ENCODE measurements at regions not wholly inside any gene's neighbourhood (a gene's known extent, or its start where the extent isn't known, plus 50 kb on each side); places are given as distances from the start of the nearest gene placed in this dataset.
"Not testable (repeated sequence)": the region's sequence is repeated elsewhere in the genome, so short reads cannot be mapped to it uniquely, and the experiment has no call there.

DNA sequence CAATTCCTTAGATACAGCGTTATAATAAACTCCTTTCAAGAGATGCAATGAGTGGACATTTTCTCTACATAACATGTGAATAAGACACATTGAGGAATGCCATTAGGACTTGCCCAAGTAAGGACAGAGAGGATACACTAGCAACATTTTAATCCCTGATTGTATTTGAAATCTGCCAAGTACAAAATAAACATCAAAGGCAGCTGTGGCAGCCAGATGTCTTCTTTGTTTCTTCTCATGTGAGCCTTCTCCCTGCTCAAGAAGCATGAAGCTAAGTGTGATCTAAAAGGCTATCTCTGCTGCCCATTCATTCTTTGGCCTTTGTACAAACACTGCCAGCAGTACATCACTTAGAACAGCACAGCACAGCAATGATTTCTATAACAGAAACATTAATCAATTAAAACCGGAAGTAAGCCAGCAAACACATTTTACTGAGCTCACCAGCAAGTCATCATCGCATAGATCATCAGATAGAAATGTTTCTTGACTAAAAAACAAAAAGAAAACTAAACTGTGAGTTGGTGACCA lies 364.0 kb downstream of the CNTN6 start:
- no peak for DNase-seq

DNA sequence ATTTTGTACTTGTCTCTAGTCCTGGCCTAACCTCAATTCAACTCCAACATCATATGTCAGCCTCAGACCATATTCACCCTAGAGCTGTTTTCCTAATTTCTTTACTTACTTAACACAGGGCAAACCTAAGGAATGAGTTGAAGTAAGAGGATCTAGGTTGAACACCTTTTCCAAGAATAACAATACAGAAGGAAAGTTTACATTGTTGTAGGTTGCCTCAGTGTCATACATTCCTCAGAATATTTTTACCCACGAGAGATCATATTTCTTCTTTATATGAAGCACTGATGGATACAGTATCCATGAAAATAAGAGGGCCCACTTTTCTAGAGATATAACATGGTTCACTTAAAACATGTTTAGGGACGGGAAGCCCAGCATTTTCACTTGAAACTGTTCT lies 369.5 kb downstream of the CNTN6 start:
- DNase-seq = no peak

DNA sequence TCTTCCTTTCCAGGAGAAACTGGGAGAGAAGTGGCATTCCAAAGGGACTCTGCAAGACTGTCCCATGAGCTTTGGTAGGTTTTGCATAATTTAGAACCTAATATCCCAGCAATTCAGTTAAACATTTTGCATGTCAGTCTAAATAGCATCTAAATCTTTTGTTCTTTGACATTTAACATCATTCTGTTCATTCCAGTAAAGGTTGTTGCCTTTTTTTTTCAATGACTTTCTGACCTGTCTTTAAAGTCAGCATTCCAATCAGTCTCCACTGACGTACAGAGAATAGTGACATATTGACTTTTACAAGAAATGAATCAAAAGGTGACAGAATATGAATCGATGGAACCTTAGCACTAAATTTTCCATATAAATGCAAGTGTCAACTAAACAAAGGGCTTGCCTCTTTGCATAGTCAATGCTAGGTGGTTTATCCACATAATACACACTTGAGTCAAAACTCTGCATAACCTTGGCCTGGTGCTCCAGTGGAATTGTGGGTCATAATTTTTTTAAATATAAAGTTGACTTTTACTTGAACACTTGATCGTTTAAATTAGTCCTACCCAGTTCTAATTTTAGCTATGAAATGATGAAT lies 370.1 kb downstream of the CNTN6 start:
- DNase-seq = no peak

- DNase-seq = not testable (repeated sequence)
These were observed 372.3 kb downstream of the CNTN6 start for GRCh38 chr3:1465091-1465490.

- no peak for DNase-seq
These were observed 375.3 kb downstream of the CNTN6 start for GRCh38 chr3:1468145-1468544.

DNA sequence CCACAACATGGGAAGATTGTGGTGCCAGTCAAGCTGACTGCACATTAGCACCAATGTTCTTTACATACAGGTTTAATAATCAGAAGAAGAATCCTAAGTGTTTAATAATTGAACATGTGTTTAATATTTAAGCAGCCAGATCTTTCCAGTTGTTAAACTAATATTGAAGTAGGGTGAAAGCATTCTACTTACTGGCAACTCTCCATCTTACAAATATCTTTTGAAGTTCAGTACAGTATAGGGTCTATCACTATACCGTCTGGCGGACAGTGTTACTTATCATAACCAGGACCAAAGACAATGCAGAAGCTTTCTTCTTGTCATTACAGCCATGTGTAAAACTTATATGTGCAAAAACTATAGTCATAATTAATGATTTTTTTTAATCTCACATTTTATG lies 376.4 kb downstream of the CNTN6 start:
- no peak for DNase-seq

- no peak for DNase-seq
These were observed 376.9 kb downstream of the CNTN6 start for GRCh38 chr3:1469687-1470086.

DNA sequence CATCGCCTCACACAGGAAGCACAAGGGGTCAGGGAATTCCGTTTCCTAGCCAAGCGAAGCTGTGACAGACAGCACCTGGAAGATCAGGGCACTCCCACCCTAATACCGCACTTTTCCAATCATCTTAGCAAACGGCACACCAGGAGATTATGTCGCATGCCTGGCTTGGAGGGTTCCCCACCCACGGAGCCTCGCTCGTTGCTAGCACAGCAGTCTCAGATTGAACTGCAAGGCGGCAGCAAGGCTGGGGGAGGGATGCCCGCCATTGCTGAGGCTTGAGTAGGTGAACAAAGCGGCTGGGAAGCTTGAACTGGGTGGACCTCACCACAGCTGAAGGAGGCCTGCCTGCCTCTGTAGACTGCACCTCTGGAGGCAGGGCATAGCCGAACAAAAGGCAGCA lies 384.8 kb downstream of the CNTN6 start:
- no peak for DNase-seq

GRCh38 chr3:1495466-1495865 lies 402.6 kb downstream of the CNTN6 start:
- DNase-seq = no peak

DNA sequence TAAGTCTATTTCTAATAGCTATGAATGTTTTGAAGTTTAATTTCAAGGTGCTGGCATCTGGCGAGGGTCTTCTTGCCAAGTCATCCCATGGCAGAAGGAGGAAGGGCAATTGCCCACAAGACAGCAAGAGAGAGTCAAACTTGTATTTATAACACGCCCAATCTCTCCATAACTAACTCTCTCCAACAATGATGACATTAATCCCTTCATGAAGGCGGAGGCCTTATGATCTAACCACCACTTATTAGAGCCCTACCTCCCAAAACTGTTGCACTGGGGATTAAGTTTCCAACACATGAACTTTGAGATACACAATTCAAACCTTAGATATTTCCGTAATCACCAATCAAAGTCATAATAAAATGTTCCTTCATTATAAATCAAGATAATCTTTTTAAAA lies 406.9 kb downstream of the CNTN6 start:
- DNase-seq = no peak

DNA sequence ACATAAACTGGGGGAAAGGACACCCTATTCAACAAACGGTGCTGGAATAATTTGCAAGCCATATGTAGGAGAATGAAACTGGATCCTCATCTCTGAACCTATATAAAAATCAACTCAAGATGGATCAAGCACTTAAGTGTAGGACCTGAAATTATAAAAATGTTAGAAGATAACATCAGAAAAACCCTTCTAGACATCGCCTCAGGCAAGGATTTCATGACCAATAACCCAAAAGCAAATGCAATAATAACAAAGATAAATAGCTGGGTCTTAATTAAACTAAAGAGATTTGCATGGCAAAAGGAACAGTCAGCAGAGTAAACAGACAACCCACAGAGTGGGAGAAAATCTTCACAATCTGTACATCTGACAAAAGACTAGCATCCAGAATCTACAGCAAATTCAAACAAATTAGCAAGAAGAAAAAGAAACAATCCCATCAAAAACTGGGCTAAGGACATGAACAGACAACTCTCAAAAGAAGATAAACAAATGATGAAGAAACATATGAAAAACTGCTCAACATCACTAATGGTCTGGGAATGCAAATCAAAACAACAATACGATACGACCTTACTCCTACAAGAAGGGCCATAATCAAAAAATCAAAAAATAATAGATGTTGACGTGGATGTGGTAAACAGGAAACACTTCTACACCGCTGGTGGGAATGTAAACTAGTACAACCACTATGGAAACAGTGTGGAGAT lies 408.7 kb downstream of the CNTN6 start:
- no peak for DNase-seq

- DNase-seq = no peak
These were observed 413.3 kb downstream of the CNTN6 start for GRCh38 chr3:1506090-1506489.

DNA sequence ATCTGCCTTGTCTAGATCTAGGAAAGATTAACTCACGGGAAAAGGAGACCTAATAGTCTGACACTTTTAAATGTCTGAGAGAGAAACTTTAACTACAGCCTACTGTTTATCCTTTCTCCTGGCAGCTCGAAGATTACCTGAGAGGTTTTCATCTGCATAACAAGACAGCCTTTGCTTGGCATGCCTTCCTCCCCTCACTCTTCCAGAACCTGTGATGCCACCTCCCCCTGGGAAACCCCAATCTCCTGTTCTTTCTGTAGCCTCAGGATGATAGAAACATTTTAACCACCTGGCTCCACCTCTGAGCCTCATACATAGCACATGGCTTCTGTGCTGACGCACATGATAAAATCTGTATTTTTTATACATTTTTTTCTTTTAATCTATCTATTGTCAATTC lies 420.8 kb downstream of the CNTN6 start:
- no peak for DNase-seq

DNA sequence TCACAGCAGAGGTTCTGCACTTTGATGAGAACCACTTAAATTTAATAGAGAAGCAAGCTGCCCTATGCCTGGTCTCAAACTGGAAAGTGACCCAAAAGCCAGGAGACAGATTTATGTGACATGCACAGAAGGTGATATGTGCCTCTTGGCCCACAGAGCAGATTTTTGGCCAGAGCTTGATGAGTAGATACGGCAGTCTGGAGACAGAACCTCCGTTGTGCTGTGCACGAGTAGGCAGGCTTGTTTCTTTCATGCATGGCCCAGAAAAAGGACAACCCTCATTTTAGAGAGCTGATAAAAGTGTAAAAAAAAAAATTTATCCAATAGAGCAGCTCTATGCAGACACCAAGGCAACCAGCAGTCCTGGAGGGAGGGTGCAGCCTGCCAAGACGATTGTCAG lies 423.1 kb downstream of the CNTN6 start:
- DNase-seq = peak in 1 of 56 donors; percentile 2

DNA sequence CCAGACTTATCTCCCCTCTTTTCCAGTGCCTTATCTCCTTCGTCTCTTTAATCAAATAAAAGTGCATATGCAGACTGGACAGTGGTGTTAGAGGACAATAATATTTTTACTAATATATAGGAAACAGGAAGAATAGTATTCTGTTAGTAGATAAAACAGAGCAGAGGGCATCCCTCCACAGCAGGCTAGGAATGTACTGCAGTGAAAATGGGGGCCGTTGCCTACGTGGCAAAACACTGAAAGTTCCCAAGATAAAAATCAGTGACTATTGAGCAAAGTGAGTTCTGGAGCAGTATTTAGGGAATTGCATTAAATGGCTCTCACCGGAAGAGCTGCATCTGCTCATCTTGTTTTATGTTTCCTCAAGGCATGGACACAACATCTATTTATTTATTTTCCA lies 435.0 kb downstream of the CNTN6 start:
- no peak for DNase-seq

- no peak for DNase-seq
These were observed 435.8 kb downstream of the CNTN6 start for GRCh38 chr3:1528621-1529020.

DNA sequence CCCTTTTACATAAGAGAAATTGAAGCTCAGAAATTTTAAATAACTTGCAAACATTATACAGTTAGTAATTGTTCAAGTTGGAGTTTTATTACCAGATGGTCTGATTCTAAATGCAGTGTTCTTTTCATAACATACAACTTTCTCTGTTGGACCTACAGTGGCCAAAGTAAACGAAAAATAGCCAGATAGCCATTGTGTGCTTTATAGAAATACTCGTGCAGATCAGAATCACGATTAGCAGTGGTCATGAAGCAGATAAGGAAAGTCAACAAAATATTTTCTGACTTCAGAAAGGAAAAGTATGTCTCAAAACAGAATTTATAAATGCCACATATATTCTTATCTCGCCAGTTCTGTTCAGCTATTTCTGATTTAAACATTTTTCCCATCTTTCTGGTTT lies 436.9 kb downstream of the CNTN6 start:
- no peak for DNase-seq

DNA sequence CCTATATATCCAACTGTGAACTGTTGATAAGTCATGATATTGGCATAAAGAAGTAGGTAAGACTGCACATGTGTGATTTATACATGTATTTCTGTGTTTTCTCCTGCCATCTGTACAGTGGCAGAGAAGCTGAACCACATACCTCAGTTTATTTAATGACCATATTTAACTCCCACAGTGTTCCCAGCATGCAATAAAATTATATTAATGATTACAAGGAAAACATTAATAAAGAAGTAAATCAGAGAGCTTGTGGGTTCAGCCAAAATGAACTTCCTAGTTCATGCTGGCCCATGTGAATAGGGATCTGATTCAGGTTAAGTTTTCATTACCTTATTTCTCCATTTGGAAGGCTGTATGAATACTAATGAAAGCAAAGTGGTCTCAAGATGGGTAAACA lies 439.2 kb downstream of the CNTN6 start:
- DNase-seq = no peak

DNA sequence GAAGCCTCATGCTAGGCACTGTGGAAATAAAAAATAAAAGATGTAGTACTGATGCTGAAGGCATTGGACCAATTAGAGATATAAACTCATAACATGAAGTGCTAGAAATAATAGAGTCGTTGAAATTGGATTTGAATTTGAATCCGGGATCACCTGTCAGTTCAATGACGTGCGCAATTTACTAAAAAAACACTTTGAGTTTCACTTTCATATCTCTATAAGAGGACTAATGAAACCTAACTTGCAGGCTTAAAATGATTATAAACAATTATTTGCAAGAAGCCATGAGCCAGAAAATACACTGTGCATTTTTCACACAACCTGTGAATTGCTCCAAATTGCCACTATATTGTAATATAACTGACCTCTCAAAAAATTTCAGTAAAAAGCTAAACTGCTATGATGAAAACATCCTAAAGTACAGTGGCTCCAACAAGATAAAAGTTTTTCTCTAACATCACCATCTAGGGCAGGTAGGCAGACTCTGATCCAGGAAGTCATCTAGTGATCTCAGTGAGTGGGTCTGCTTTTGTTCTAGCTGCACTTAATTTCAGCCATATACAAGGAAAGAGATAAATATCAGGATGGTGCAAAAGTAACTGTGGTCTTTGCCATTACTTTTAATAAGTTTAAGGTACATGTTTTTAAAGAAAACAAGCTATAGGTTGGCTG lies 440.2 kb downstream of the CNTN6 start:
- DNase-seq = no peak

DNA sequence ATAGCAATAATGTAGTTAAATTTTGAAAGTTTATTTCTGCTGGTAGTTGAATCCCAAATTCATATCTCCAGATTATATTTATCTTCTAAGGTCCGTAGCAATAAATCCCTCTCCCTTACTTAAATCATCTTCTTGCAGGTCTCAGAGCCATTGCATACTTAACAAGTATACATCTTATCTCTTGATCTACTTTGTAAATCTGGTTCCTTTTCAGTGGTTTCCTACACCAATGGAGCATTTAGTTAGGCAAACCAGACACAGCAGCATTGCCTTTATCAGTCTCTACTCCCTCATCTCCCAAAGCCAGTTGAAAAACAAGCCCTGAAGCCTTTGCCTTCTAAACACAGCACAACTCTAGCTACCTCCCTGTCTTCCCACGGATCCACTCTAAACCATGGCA lies 440.9 kb downstream of the CNTN6 start:
- DNase-seq = no peak

GRCh38 chr3:1534252-1534651 lies 441.4 kb downstream of the CNTN6 start:
- no peak for DNase-seq

- no peak for DNase-seq
These were observed 442.5 kb downstream of the CNTN6 start for GRCh38 chr3:1535361-1535760.

GRCh38 chr3:1540686-1541085 lies 447.9 kb downstream of the CNTN6 start:
- no peak for DNase-seq

Data from amygdala (tissue), 56 donors.